Neural progenitor cell (in vitro differentiated cells): ENCODE measurements at regions not wholly inside any gene's neighbourhood (a gene's known extent, or its start where the extent isn't known, plus 50 kb on each side); places are given as distances from the start of the nearest gene placed in this dataset.

Source experiments
- EZH2phosphoT487 ChIP-seq: fragments of 200-600 bp; sonication (generic); IDR thresholded peaks from 2 replicates; pipeline ENCODE4 v1.6.1; 2017; ENCODE audit warnings: antibody characterized with exemption
- TF ChIP-seq, protein P1 (sequence below): fragments of 200-600 bp; sonication (generic); IDR thresholded peaks from 2 replicates; pipeline ENCODE4 v1.5.1; 2017; ENCODE audit warnings: antibody characterized with exemption, mild to moderate bottlenecking

DNA sequence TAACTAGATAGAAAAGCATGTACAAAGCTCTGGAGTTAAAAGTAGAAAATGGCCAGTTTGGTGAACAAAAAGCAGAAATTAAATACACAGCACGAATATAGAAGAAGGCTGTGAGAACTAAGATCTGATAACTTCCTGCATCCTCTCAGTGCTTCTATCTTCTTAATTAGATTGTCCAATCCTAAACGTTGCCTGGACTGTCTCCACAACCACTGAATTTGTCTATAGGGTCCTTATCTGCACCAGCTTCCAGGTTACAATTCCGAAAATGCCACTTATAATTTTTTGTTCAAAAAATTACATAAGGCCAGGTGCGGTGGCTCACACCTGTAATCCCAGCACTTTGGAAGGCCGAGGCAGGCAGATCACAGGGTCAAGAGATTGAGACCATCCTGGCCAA is 626.3 kb downstream of the TBL1XR1 start:
- TF ChIP-seq, protein P1, sequence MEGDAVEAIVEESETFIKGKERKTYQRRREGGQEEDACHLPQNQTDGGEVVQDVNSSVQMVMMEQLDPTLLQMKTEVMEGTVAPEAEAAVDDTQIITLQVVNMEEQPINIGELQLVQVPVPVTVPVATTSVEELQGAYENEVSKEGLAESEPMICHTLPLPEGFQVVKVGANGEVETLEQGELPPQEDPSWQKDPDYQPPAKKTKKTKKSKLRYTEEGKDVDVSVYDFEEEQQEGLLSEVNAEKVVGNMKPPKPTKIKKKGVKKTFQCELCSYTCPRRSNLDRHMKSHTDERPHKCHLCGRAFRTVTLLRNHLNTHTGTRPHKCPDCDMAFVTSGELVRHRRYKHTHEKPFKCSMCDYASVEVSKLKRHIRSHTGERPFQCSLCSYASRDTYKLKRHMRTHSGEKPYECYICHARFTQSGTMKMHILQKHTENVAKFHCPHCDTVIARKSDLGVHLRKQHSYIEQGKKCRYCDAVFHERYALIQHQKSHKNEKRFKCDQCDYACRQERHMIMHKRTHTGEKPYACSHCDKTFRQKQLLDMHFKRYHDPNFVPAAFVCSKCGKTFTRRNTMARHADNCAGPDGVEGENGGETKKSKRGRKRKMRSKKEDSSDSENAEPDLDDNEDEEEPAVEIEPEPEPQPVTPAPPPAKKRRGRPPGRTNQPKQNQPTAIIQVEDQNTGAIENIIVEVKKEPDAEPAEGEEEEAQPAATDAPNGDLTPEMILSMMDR: no peak
- TF ChIP-seq EZH2phosphoT487: no peak
